Nephron (organoid): ENCODE measurements at regions not wholly inside any gene's neighbourhood (a gene's known extent, or its start where the extent isn't known, plus 50 kb on each side); places are given as distances from the start of the nearest gene placed in this dataset.

Experiments
- H3K27ac Mint-ChIP-seq, 3 experiments: 2 replicates each; pipeline ENCODE4 v1.8.0; 2020; ENCODE audit warnings: mixed read lengths in 3 of 3, mild to moderate bottlenecking in 2 of 3, moderate library complexity in 1 of 3
- H3K27me3 Mint-ChIP-seq: 2 replicates; pipeline ENCODE4 v1.8.0; 2021; ENCODE audit warnings: low read depth, mild to moderate bottlenecking, moderate library complexity, mixed read lengths
- H3K36me3 Mint-ChIP-seq: 2 replicates; pipeline ENCODE4 v1.8.0; 2020; ENCODE audit warnings: low read depth, mixed read lengths
- H3K4me1 Mint-ChIP-seq: 2 replicates; pipeline ENCODE4 v1.8.0; 2020; ENCODE audit warnings: mixed read lengths
- H3K4me3 Mint-ChIP-seq, 3 experiments: 2 replicates each; pipeline ENCODE4 v1.8.0; 2020; ENCODE audit warnings: mild to moderate bottlenecking in 3 of 3, mixed read lengths in 3 of 3, moderate library complexity in 2 of 3
- H3K9me3 Mint-ChIP-seq: 2 replicates; pipeline ENCODE4 v1.8.0; 2020; ENCODE audit warnings: mixed read lengths
- CTCF ChIP-seq, 3 experiments: fragments of 200-600 bp; sonication (generic); IDR thresholded peaks; one replicate each; pipeline ENCODE4 v1.5.0; 2021; ENCODE audit warnings: antibody characterized with exemption in 3 of 3; ENCODE audit not compliant: unreplicated experiment in 3 of 3

- H3K36me3 Mint-ChIP-seq: no peaks in the 10 kb centered on the region
- peak overlapping the region in 1 of 3 experiments; percentile 5 for H3K4me3 Mint-ChIP-seq
- no peaks in the 10 kb centered on the region for H3K9me3 Mint-ChIP-seq
- H3K27me3 Mint-ChIP-seq: peaks cover 35% of the 10 kb centered on the region
- H3K27ac Mint-ChIP-seq: no peak overlapping the region
- TF ChIP-seq CTCF (IDR thresholded peaks at IDR 0.05; ENCODE audit: unreplicated experiment in 3 of 3): no peak
- no peaks in the 10 kb centered on the region for H3K4me1 Mint-ChIP-seq
Measured at GRCh38 chr9:126556560-126557250, 57.0 kb upstream of the LMX1B start.

GRCh38 chr9:126558051-126558665 lies 55.6 kb upstream of the LMX1B start:
- H3K9me3 Mint-ChIP-seq: no peaks in the 10 kb centered on the region
- no peak overlapping the region for H3K4me3 Mint-ChIP-seq

GRCh38 chr9:126559296-126559695 lies 54.4 kb upstream of the LMX1B start:
- TF ChIP-seq CTCF (IDR thresholded peaks at IDR 0.05; ENCODE audit: unreplicated experiment in 3 of 3): no peak
- H3K9me3 Mint-ChIP-seq: no peaks in the 10 kb centered on the region
- H3K4me3 Mint-ChIP-seq: no peak overlapping the region
- H3K27ac Mint-ChIP-seq: no peak overlapping the region
- no peaks in the 10 kb centered on the region for H3K4me1 Mint-ChIP-seq
- H3K27me3 Mint-ChIP-seq: peaks cover 59% of the 10 kb centered on the region
- H3K36me3 Mint-ChIP-seq: no peaks in the 10 kb centered on the region

More at GRCh38 chr9:126558051-126558665, 55.6 kb upstream of the LMX1B start:
- H3K4me1 Mint-ChIP-seq: no peaks in the 10 kb centered on the region
- TF ChIP-seq CTCF (IDR thresholded peaks at IDR 0.05; ENCODE audit: unreplicated experiment in 3 of 3): peak; percentile 86 to 87 (median 86)
- H3K36me3 Mint-ChIP-seq: no peaks in the 10 kb centered on the region
- H3K27ac Mint-ChIP-seq: no peak overlapping the region
- H3K27me3 Mint-ChIP-seq: peaks cover 48% of the 10 kb centered on the region

GRCh38 chr9:126561582-126561981 lies 52.1 kb upstream of the LMX1B start:
- H3K9me3 Mint-ChIP-seq: no peaks in the 10 kb centered on the region

GRCh38 chr9:126563556-126563955 lies 50.2 kb upstream of the LMX1B start:
- no peak for TF ChIP-seq CTCF (IDR thresholded peaks at IDR 0.05; ENCODE audit: unreplicated experiment in 3 of 3)
- Mint-ChIP-seq H3K4me3 (no peak overlapping the region), H3K27me3 (peaks cover 74% of the 10 kb centered on the region), H3K4me1 (no peaks in the 10 kb centered on the region), H3K9me3 (no peaks in the 10 kb centered on the region), H3K27ac (no peak overlapping the region), H3K36me3 (no peaks in the 10 kb centered on the region)

More at GRCh38 chr9:126561582-126561981, 52.1 kb upstream of the LMX1B start:
- H3K4me3 Mint-ChIP-seq: no peak overlapping the region
- no peaks in the 10 kb centered on the region for H3K4me1 Mint-ChIP-seq
- H3K27me3 Mint-ChIP-seq: peaks cover 77% of the 10 kb centered on the region
- TF ChIP-seq CTCF (IDR thresholded peaks at IDR 0.05; ENCODE audit: unreplicated experiment in 3 of 3): no peak
- no peak overlapping the region for H3K27ac Mint-ChIP-seq
- no peaks in the 10 kb centered on the region for H3K36me3 Mint-ChIP-seq
